ENCODE measurements at regions not wholly inside any gene's neighbourhood (a gene's known extent, or its start where the extent isn't known, plus 50 kb on each side); places are given as distances from the start of the nearest gene placed in this dataset.

GRCh38 chr6:141028791-141029280 is 1103.9 kb upstream of the GJE1 start:
- intact Hi-C loops (cut with DNase I): no loop called here
- DNase-seq: no peak

- DNase-seq: no peak
- intact Hi-C loops (cut with DNase I): no loop called here
Measured at GRCh38 chr6:141026504-141026903, 1106.2 kb upstream of the GJE1 start.

GRCh38 chr6:141024526-141024925 is 1108.2 kb upstream of the GJE1 start:
- no peak for DNase-seq
- intact Hi-C loops (cut with DNase I): no loop called here

- no peak for DNase-seq
- intact Hi-C loops (cut with DNase I): no loop called here
Measured at GRCh38 chr6:141017941-141018340, 1114.8 kb upstream of the GJE1 start.

- intact Hi-C loops (cut with DNase I): no loop called here
- DNase-seq: no peak
Measured at GRCh38 chr6:141000917-141001316, 1131.8 kb upstream of the GJE1 start.

- DNase-seq: no peak
- intact Hi-C loops (cut with DNase I): no loop called here
Measured at GRCh38 chr6:140993515-140993914, 1139.2 kb upstream of the GJE1 start.

- DNase-seq: no peak
- intact Hi-C loops (cut with DNase I): no loop called here
Measured at GRCh38 chr6:140992678-140993077, 1140.0 kb upstream of the GJE1 start.

- intact Hi-C loops (cut with DNase I): no loop called here
- no peak for DNase-seq
Measured at GRCh38 chr6:140988780-140989179, 1143.9 kb upstream of the GJE1 start.

GRCh38 chr6:140987364-140988155 is 1145.2 kb upstream of the GJE1 start:
- DNase-seq: no peak
- intact Hi-C loops (cut with DNase I): no loop called here

- intact Hi-C loops (cut with DNase I): no loop called here
- DNase-seq: no peak
Measured at GRCh38 chr6:140985679-140986275, 1146.9 kb upstream of the GJE1 start.

GRCh38 chr6:140980265-140980887 is 1152.3 kb upstream of the GJE1 start:
- DNase-seq: no peak
- intact Hi-C loops (cut with DNase I): no loop called here

GRCh38 chr6:140979642-140980091 is 1153.1 kb upstream of the GJE1 start:
- DNase-seq: no peak
- intact Hi-C loops (cut with DNase I): no loop called here

GRCh38 chr6:140977403-140977802 is 1155.3 kb upstream of the GJE1 start:
- DNase-seq: no peak
- intact Hi-C loops (cut with DNase I): no loop called here

- intact Hi-C loops (cut with DNase I): no loop called here
- no peak for DNase-seq
Measured at GRCh38 chr6:140976806-140977205, 1155.9 kb upstream of the GJE1 start.

GRCh38 chr6:140970485-140970884 is 1162.2 kb upstream of the GJE1 start:
- intact Hi-C loops (cut with DNase I): no loop called here
- no peak for DNase-seq

GRCh38 chr6:140968062-140968461 is 1164.7 kb upstream of the GJE1 start:
- no peak for DNase-seq
- intact Hi-C loops (cut with DNase I): no loop called here

GRCh38 chr6:140966676-140967075 is 1166.0 kb upstream of the GJE1 start:
- DNase-seq: no peak
- intact Hi-C loops (cut with DNase I): no loop called here

GRCh38 chr6:140960566-140960965 is 1172.2 kb upstream of the GJE1 start:
- intact Hi-C loops (cut with DNase I): no loop called here
- no peak for DNase-seq

- no peak for DNase-seq
- intact Hi-C loops (cut with DNase I): no loop called here
Measured at GRCh38 chr6:140957386-140957785, 1175.3 kb upstream of the GJE1 start.

All from head of caudate nucleus (tissue), 42 donors.